GM19239 (cell line): ENCODE measurements at regions not wholly inside any gene's neighbourhood (a gene's known extent, or its start where the extent isn't known, plus 50 kb on each side); places are given as distances from the start of the nearest gene placed in this dataset.
"Not testable (repeated sequence)": the region's sequence is repeated elsewhere in the genome, so short reads cannot be mapped to it uniquely, and the experiment has no call there.

Source experiments
- DNase-seq: peaks from one replicate; pipeline ENCODE4 v3.0.0; 2011; ENCODE audit warnings: low spot score; ENCODE audit not compliant: insufficient read length
- FAIRE-seq: peaks from 2 replicates; lab custom pipeline; 2011; peaks lifted over from hg19 to GRCh38; lab: Jason Lieb, UNC

DNA sequence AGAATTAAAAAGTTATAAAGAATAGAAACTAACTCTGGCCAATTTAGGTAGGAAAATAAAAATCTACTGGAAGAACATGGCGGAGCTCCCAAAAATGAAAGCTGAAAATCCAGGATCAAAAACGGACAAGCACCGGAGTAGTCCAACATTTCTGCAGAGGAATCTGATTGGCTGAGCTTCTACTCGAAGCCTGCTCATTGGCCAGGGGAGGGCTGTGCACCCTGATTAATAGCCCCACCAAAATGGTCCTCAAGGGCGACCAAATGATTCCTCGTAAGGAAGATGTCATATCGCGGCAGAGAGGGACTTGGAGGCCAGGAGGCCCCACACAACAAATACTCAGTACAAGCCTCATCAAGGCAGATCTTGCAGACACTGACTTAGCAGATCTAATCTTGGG lies 900.7 kb downstream of the UQCRFS1 start:
- DNase-seq (no peak), FAIRE-seq (no peak)

- FAIRE-seq, DNase-seq: not testable (repeated sequence)
Observed at GRCh38 chr19:28310829-28311228, 902.1 kb downstream of the UQCRFS1 start.

- DNase-seq (no peak), FAIRE-seq (no peak)
Observed at GRCh38 chr19:28309070-28309469, 903.9 kb downstream of the UQCRFS1 start.

GRCh38 chr19:28307963-28308362 lies 905.0 kb downstream of the UQCRFS1 start:
- FAIRE-seq, result no peak
- no peak for DNase-seq

GRCh38 chr19:28307487-28307886 lies 905.5 kb downstream of the UQCRFS1 start:
- DNase-seq (no peak), FAIRE-seq (no peak)

DNA sequence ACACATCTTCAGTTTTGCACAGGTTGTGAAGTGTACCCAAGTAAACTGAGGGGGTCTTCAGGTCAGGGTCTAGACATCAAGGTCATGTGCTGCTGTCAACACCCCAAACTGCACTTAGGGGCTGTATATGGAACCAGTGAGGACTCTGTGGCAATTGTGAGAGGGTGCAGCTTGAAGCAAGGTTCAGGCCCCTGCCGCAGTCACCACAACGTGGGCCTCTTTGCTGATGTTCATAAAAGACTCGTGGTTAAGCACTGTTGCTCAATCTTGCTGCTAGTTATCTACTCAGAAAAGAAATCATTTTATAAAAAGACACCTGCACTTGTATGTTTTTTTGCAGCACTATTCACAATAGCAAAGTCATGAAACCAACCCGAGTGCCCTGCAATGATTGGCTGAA lies 907.4 kb downstream of the UQCRFS1 start:
- FAIRE-seq, result no peak
- no peak for DNase-seq

DNA sequence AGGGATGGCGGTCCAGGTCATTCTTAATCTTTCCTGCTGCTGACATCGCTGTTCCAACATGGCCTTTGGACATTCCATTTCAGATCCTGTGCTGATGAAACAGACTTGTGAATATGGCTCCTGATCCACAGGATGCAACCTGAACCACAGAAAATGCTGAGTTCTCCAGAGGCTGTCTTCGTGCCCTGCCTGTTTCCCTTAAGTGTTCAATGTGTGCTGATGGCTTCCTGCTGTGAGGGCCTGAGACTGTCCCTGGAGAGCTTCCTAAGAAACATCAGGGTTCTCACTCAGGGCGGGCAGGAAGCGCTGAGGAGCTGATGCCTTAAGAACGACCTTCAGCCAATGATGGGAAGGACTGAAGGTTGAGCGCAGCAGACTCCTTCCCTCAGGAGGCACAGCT lies 909.4 kb downstream of the UQCRFS1 start:
- DNase-seq (no peak), FAIRE-seq (no peak)

DNA sequence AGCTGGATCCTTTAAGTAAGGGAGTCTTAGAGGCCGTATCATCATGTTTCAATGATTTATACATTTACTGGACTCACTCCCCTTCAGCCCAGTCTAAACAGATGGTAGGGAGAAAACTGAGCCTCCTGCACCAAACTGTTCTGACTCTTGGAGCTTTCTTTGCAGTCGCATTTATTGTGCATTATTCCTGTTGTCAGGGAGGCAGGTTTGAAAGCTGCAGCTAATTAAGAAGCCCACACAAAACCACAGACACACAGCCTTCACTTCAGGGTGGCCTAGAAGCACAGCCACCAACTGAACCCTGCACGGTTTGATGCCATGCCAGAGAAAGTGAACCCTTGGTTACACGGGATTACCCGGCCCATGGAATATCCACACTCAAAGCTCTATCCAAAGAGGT lies 911.0 kb downstream of the UQCRFS1 start:
- FAIRE-seq, result no peak

DNA sequence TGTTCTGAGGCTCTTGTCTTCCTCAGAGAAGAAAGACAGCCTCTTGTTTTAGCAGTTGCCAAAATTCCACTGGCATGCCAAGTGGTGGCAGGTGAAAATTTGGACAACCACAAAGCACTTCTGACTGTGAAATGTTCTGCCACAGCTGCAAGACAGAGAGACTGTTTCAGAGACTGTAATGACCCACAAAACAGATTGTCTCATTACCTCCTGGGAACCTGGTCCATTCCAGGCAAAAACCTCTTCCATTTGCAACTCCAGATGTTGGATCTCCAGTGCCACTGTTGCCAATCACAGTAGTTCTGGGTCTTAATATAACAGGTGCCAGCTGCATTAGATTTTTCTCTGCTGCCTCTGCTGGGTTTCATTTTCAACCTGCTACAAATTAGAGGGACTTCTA lies 911.5 kb downstream of the UQCRFS1 start:
- FAIRE-seq (no peak), DNase-seq (no peak)

More for the DNA sequence above, 911.0 kb downstream of the UQCRFS1 start:
- DNase-seq, result no peak

GRCh38 chr19:28299649-28300048 lies 913.3 kb downstream of the UQCRFS1 start:
- DNase-seq (no peak), FAIRE-seq (no peak)

DNA sequence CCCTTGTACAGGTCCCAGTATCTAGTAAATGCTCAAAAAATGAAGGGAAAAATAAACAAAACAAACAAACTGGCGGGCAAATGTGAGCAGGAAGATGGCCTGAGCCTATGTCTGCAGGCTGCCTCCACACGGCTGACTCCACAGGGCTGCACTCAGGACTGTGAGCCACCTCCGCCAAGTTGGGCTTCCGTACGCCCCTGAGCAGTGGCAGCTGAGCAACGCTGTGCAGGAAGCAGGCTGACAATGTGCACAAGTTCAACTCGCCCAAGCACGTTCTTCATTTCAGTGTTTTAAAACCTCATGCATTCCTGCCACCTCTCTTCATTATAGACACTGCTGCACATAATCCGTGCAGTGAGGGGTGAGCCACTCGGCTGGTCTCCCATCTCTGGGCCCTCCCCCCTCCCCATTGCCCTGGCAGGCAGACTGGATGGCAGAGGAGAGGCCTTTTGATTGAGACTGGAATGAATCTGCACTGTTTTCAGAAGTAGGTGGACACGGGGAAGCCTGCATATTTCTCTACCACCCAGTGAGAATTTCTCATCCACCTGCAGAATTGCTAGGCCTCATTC lies 915.3 kb downstream of the UQCRFS1 start:
- no peak for DNase-seq
- FAIRE-seq, result no peak

- no peak for FAIRE-seq
- DNase-seq, result no peak
Observed at GRCh38 chr19:28297036-28297435, 915.9 kb downstream of the UQCRFS1 start.

GRCh38 chr19:28296506-28296905 lies 916.4 kb downstream of the UQCRFS1 start:
- FAIRE-seq (no peak), DNase-seq (no peak)

DNA sequence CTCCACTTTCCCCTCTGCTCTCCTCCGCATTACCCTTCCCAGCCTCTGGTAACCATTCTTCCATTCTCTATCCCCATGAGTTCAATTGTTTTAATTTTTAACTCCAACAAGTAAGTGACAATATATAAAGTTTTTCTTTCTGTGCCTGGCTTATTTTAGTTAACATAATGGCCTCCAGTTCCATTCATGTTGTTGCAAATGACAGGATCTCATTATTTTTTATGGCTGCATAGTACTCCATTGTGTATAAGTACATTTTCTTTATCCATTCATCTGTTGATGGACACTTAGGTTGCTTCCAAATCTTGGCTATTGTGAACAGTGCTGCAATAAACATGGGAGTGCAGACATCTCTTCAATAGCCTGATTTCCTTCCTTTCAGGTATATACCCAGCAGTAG lies 918.0 kb downstream of the UQCRFS1 start:
- not testable (repeated sequence) for FAIRE-seq, DNase-seq

GRCh38 chr19:28294395-28294794 lies 918.6 kb downstream of the UQCRFS1 start:
- no peak for FAIRE-seq

GRCh38 chr19:28293685-28294084 lies 919.3 kb downstream of the UQCRFS1 start:
- DNase-seq, result no peak
- no peak for FAIRE-seq

More at GRCh38 chr19:28294395-28294794, 918.6 kb downstream of the UQCRFS1 start:
- no peak for DNase-seq

GRCh38 chr19:28292822-28293500 lies 920.0 kb downstream of the UQCRFS1 start:
- DNase-seq (no peak), FAIRE-seq (no peak)

DNA sequence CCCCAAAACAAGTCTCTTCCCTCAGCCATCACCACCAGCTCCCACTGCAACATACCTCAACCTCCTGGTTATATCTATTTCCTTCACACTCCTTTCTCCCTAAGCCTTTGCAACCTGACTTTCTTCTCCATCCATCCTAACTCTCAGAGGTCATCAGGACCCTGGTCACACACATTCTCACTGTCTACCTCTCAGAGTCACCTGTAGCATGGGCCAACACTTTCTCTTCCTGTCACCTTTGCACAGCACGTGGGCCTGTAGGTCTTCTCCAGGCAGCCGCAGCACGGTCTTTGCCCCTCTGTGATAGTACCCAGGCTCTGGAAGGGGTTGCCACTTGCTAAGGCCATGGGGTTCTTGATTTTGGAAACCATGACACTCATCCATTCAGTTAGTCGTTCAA lies 921.1 kb downstream of the UQCRFS1 start:
- FAIRE-seq, result no peak
- no peak for DNase-seq

- no peak for FAIRE-seq
Observed at GRCh38 chr19:28290963-28291657, 921.8 kb downstream of the UQCRFS1 start.

DNA sequence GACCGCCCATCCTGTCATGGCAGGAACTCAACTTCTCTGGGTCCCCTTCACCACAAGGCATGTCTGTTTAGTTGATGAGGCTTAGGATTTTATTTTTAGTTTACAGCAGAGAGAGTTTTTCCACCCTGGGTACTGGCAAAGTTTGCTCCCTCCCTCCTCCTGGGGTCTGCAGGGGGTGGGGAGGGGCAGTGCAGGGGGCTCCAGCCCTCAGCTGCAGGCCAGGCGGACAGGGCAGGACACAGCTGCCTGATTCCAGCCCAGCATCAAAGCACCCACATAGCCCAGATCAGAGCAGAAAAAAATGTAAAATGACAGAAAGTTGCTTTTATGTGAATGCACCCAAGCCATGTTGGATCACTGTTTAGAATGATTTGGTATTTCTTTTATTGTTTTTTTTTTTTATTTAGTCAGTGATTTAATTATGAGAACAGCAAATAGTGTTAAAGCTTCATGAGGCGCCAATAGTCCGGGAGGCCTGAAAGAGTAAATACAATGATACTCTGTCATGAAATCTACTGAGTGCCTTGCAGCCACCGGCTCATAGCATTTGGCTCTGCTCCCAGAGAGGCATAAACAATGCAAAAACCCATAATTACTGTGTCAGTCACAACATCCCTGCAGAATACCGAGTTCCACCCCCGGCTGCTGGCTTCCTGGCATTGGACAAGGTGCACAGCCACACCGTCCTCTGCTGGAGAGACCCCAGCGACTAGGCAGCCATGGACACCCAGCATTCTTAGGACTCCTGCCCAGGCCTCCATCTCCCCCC lies 923.5 kb downstream of the UQCRFS1 start:
- DNase-seq, result no peak
- FAIRE-seq, result no peak

More at GRCh38 chr19:28290963-28291657, 921.8 kb downstream of the UQCRFS1 start:
- no peak for DNase-seq
